Right atrium auricular region (tissue), 2 donors: ENCODE measurements at regions not wholly inside any gene's neighbourhood (a gene's known extent, or its start where the extent isn't known, plus 50 kb on each side); places are given as distances from the start of the nearest gene placed in this dataset.

Experiments used
- DNase-seq: peaks from one replicate; pipeline ENCODE4 v3.0.0-alpha.2; 2019; ENCODE audit warnings: low spot score
- H3K27ac ChIP-seq, 2 donors: fragments of 200-600 bp; sonication (generic); 1 replicate in 1 of 2; 2 replicates in 1 of 2; pipeline ENCODE4 v1.5.1; 2016 to 2019
- H3K27me3 ChIP-seq, 2 donors: fragments of 200-600 bp; sonication (generic); one replicate each; pipeline versions ENCODE4 v1.5.1 to v1.6.0; 2017 to 2019
- H3K36me3 ChIP-seq: fragments of 200-600 bp; sonication (generic); one replicate; pipeline ENCODE4 v1.5.1; 2016
- H3K4me1 ChIP-seq, 2 donors: fragments of 200-600 bp; sonication (generic); one replicate each; pipeline versions ENCODE4 v1.5.1 to v1.6.0; 2017 to 2019
- H3K4me3 ChIP-seq, 2 donors: fragments of 200-600 bp; sonication (generic); 1 replicate in 1 of 2; 2 replicates in 1 of 2; pipeline ENCODE4 v1.5.1; 2017 to 2019; ENCODE audit warnings: mild to moderate bottlenecking in 1 of 2, moderate library complexity in 1 of 2
- H3K9me3 ChIP-seq, 2 donors: fragments of 200-600 bp; sonication (generic); one replicate each; pipeline ENCODE4 v1.5.1; 2019
- TF ChIP-seq, protein P1 (sequence below), 2 donors: fragments of 200-600 bp; sonication (generic); IDR thresholded peaks; one replicate each; pipeline ENCODE4 v1.5.1; 2019; ENCODE audit warnings: antibody characterized with exemption in 2 of 2

- TF ChIP-seq, protein P1, sequence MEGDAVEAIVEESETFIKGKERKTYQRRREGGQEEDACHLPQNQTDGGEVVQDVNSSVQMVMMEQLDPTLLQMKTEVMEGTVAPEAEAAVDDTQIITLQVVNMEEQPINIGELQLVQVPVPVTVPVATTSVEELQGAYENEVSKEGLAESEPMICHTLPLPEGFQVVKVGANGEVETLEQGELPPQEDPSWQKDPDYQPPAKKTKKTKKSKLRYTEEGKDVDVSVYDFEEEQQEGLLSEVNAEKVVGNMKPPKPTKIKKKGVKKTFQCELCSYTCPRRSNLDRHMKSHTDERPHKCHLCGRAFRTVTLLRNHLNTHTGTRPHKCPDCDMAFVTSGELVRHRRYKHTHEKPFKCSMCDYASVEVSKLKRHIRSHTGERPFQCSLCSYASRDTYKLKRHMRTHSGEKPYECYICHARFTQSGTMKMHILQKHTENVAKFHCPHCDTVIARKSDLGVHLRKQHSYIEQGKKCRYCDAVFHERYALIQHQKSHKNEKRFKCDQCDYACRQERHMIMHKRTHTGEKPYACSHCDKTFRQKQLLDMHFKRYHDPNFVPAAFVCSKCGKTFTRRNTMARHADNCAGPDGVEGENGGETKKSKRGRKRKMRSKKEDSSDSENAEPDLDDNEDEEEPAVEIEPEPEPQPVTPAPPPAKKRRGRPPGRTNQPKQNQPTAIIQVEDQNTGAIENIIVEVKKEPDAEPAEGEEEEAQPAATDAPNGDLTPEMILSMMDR (IDR thresholded peaks at IDR 0.05): no peak
- H3K4me3 ChIP-seq: peak overlapping the region; percentile 42 to 50
- H3K36me3 ChIP-seq: no peaks in the 10 kb centered on the region
- no peaks in the 10 kb centered on the region for H3K27me3 ChIP-seq
- H3K9me3 ChIP-seq: peaks cover 0 to 4% of the 10 kb centered on the region in 2 donors
- H3K4me1 ChIP-seq: peaks cover 0 to 38% of the 10 kb centered on the region in 2 donors
- peak; percentile 74 for DNase-seq
- H3K27ac ChIP-seq: peak overlapping the region; percentile 78 to 87
Measured at GRCh38 chr18:61606068-61606660, 272.9 kb downstream of the CDH20 start.

DNA sequence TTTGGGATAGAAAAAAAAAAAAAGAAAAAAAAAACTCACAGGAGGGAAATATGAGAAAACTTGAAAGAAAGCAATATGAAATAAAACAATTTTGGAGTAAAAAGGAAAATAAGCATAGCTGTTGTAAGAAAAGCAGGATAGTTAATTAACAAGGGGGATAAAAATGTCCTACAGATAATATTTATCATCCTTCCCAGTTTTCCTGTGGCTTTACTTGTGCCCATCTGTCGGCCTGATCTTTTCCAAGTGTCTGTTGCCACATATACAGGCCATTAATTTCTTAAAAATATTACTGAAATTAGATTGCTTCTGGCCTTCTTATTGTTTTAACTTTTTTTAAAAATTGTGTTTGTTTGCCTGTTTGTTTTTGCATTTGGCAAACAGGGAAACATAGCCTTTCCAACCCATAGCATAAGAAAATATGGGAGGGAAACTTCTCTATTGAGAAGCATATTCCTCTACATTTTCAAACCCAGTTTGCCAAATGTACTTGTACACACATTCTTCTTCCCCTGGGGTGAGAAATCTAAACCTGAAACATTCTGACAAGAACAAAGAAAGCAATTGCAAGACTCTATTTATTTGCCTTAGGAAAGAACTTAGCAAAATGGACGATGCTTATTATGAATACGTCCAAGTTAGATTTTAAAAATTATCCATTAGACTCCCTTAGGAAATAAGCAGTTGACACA lies 272.3 kb downstream of the CDH20 start:
- Histone ChIP-seq H3K9me3 (peaks cover 0 to 4% of the 10 kb centered on the region in 2 donors), H3K4me1 (peaks cover 0 to 38% of the 10 kb centered on the region in 2 donors), H3K27me3 (no peaks in the 10 kb centered on the region), H3K4me3 (peak overlapping the region; percentile 42 to 50), H3K36me3 (no peaks in the 10 kb centered on the region), H3K27ac (peak overlapping the region; percentile 78 to 87)
- TF ChIP-seq, protein P1 (IDR thresholded peaks at IDR 0.05): no peak
- DNase-seq: no peak
